Panc1 (cell line): ENCODE measurements at regions not wholly inside any gene's neighbourhood (a gene's known extent, or its start where the extent isn't known, plus 50 kb on each side); places are given as distances from the start of the nearest gene placed in this dataset.

ENCODE experiments used
- ATAC-seq: fragments of 200-7000 bp; cut with Tn5 transposase; 2 replicates; pipeline ENCODE4 v1.9.1; 2020; ENCODE audit warnings: mild to moderate bottlenecking, moderate library complexity
- BruUV-seq: library from RNA; stranded (reverse); fragments of 400-500 nt; replicated peaks from 2 replicates; lab custom pipeline; 2021; lab: Mats Ljungman, UMichigan
- CTCF ChIA-PET: fragments of 300-600 bp; sonication (Branson Sonifier 250); formaldehyde crosslinking; loops from one replicate; lab custom pipeline; 2022; ENCODE audit warnings: antibody characterized with exemption; lab: Charles Lee
- POLR2A ChIA-PET: fragments of 300-600 bp; sonication (Branson Sonifier 250); formaldehyde crosslinking; loops from one replicate; lab custom pipeline; 2022; ENCODE audit warnings: antibody characterized with exemption; lab: Charles Lee
- DNase-seq: peaks from one replicate; pipeline ENCODE4 v3.0.0-alpha.2; 2010; ENCODE audit warnings: low read depth, low spot score
- H3K27ac ChIP-seq: 2 replicates; pipeline ENCODE4 v1.5.1; 2011; ENCODE audit warnings: mild to moderate bottlenecking, low read length, inconsistent platforms
- H3K27me3 ChIP-seq: fragments of 200-500 bp; sonication (Bioruptor generic); 2 replicates; pipeline ENCODE4 v1.6.0; 2014; ENCODE audit warnings: low read length, inconsistent platforms; ENCODE audit not compliant: control insufficient read depth, insufficient read depth
- H3K36me3 ChIP-seq: fragments of 200-500 bp; sonication (Bioruptor generic); 2 replicates; pipeline ENCODE4 v1.5.1; 2014; ENCODE audit warnings: inconsistent platforms, mild to moderate bottlenecking, low read length, moderate library complexity; ENCODE audit not compliant: control insufficient read depth, insufficient read depth
- H3K4me1 ChIP-seq: 2 replicates; pipeline ENCODE4 v1.5.1; 2011; ENCODE audit warnings: inconsistent platforms, mild to moderate bottlenecking, low read length, moderate library complexity; ENCODE audit not compliant: control insufficient read depth, insufficient read depth
- H3K4me3 ChIP-seq, 2 experiments: 2 replicates each; pipeline ENCODE4 v1.5.1; 2011 to 2012; ENCODE audit warnings: low read depth in 2 of 2, low read length in 2 of 2, mild to moderate bottlenecking in 2 of 2, inconsistent platforms in 1 of 2, moderate library complexity in 1 of 2
- H3K9me3 ChIP-seq: fragments of 200-500 bp; sonication (Bioruptor generic); 2 replicates; pipeline ENCODE4 v1.5.1; 2014; ENCODE audit warnings: low read depth, mild to moderate bottlenecking, inconsistent platforms, low read length, moderate library complexity; ENCODE audit not compliant: control insufficient read depth, insufficient read depth
- CTCF ChIP-seq: fragments of 450-650 bp; IDR thresholded peaks from 2 replicates; pipeline ENCODE4 v1.5.1; 2017; ENCODE audit warnings: mild to moderate bottlenecking
- POLR2AphosphoS5 ChIP-seq: IDR thresholded peaks from 2 replicates; pipeline ENCODE4 v1.6.1; 2012; ENCODE audit warnings: mild to moderate bottlenecking, low read depth, low read length, moderate library complexity
- REST ChIP-seq, 2 experiments: IDR thresholded peaks; 2 replicates each; pipeline ENCODE4 v1.6.1; 2011 to 2012; ENCODE audit warnings: low read depth in 2 of 2, control low read depth in 1 of 2, low read length in 1 of 2, mild to moderate bottlenecking in 1 of 2, moderate library complexity in 1 of 2; ENCODE audit not compliant: insufficient read depth in 1 of 2
- SIN3A ChIP-seq: IDR thresholded peaks from 2 replicates; pipeline ENCODE4 v1.6.1; 2012; ENCODE audit warnings: low read depth, mild to moderate bottlenecking, low read length, moderate library complexity, borderline replicate concordance; ENCODE audit not compliant: insufficient read depth
- TCF7L2 ChIP-seq: IDR thresholded peaks from 2 replicates; pipeline ENCODE4 v1.6.1; 2011; ENCODE audit warnings: mild to moderate bottlenecking, low read depth, low read length, inconsistent platforms
- in situ Hi-C: cut with HindIII; loops from 2 replicates; pipeline ENCODE4 v1.10.0; 2016; ENCODE audit warnings: low sequenced_read_pairs, low pct_unique_long_range_greater_than_20kb
- intact Hi-C: fragments of 100-400 bp; cut with micrococcal nuclease; formaldehyde crosslinking; loops from one replicate; pipeline ENCODE4 v1.10.0; 2022; ENCODE audit not compliant: unreplicated experiment

GRCh38 chr15:62301993-62302675 is 137.0 kb upstream of the C2CD4B start:
- ChIA-PET POLR2A (no interaction called here), CTCF (no interaction called here)
- no peaks in the 10 kb centered on the region for H3K9me3 ChIP-seq
- H3K36me3 ChIP-seq, result no peaks in the 10 kb centered on the region
- no peak for ATAC-seq
- peaks cover 8% of the 10 kb centered on the region; the same call in 1 of the 2 replicates for H3K27me3 ChIP-seq
- no peak for DNase-seq
- BruUV-seq, result no TSS peak
- in situ Hi-C loops (no loop called here), intact Hi-C loops (loop anchor here (10.0 kb wide), 1 partner anchor 427 kb away; no protein-coding TSS in a partner anchor)
- H3K4me3 ChIP-seq, result no peak overlapping the region
- no peak for TF ChIP-seq REST (IDR thresholded peaks at IDR 0.05; ENCODE audit: insufficient read depth in 1 of 2, low read depth in 2 of 2, low read length in 1 of 2)
- TF ChIP-seq TCF7L2, result no peak
- TF ChIP-seq SIN3A, result no peak
- no peak for TF ChIP-seq POLR2AphosphoS5
- TF ChIP-seq CTCF, result no peak
- H3K27ac ChIP-seq, result no peak overlapping the region
- no peaks in the 10 kb centered on the region for H3K4me1 ChIP-seq

GRCh38 chr15:62306851-62307504 is 141.9 kb upstream of the C2CD4B start:
- no peak overlapping the region for H3K27ac ChIP-seq

More at GRCh38 chr15:62306851-62307504, 141.9 kb upstream of the C2CD4B start:
- H3K4me3 ChIP-seq, result no peak overlapping the region
- intact Hi-C loops (loop anchor here (5.0 to 10.0 kb wide), 2 partner anchors 235 to 432 kb away; no protein-coding TSS in a partner anchor), in situ Hi-C loops (no loop called here)
- TF ChIP-seq SIN3A (no peak), CTCF (peak; percentile 82), TCF7L2 (no peak), POLR2AphosphoS5 (no peak), REST (IDR thresholded peaks at IDR 0.05; ENCODE audit: insufficient read depth in 1 of 2, low read depth in 2 of 2, low read length in 1 of 2) (no peak)
- DNase-seq (peak; percentile 25), ATAC-seq (peak; percentile 99)
- no peaks in the 10 kb centered on the region for H3K9me3 ChIP-seq
- CTCF ChIA-PET, result interaction anchor here (0.6 to 2.2 kb wide), 6 partner anchors 83 to 1787 kb away, joined by 3 to 6 read pairs (median 4); partner anchors contain the start of gene CIAO2A
- no peaks in the 10 kb centered on the region for H3K4me1 ChIP-seq
- POLR2A ChIA-PET, result no interaction called here
- H3K36me3 ChIP-seq, result no peaks in the 10 kb centered on the region
- H3K27me3 ChIP-seq, result peaks cover 2% of the 10 kb centered on the region; the same call in 1 of the 2 replicates
- BruUV-seq, result no TSS peak
